SW480 (cell line): ENCODE measurements at regions not wholly inside any gene's neighbourhood (a gene's known extent, or its start where the extent isn't known, plus 50 kb on each side); places are given as distances from the start of the nearest gene placed in this dataset.
"Not testable (repeated sequence)": the region's sequence is repeated elsewhere in the genome, so short reads cannot be mapped to it uniquely, and the experiment has no call there.

ENCODE experiments used
- DNase-seq: peaks from one replicate; pipeline ENCODE4 v3.0.0-alpha.2; 2016; ENCODE audit warnings: low spot score

DNA sequence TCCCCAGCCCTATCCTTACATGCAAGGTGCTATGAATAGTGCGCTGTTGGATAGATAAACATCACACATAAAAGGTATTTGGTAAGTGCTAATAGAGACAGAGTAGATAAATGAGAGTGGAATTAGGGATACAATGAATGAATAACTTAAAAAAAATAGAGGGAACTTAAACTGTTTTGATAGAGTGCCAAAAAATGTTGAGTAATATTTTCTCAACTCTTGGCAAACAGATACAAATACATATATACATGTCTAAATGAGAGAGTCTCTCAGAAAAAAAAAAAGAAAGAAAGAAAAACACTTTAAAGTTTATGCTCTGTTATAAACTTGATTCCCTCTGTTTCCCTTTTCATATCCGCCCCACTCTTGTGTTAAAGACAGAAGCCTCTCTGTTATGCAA is 667.4 kb downstream of the ROBO2 start:
- no peak for DNase-seq

- DNase-seq, result no peak
Measured at GRCh38 chr3:77709155-77709554, 669.3 kb downstream of the ROBO2 start.

GRCh38 chr3:77718311-77718710 is 678.4 kb downstream of the ROBO2 start:
- DNase-seq, result no peak

DNA sequence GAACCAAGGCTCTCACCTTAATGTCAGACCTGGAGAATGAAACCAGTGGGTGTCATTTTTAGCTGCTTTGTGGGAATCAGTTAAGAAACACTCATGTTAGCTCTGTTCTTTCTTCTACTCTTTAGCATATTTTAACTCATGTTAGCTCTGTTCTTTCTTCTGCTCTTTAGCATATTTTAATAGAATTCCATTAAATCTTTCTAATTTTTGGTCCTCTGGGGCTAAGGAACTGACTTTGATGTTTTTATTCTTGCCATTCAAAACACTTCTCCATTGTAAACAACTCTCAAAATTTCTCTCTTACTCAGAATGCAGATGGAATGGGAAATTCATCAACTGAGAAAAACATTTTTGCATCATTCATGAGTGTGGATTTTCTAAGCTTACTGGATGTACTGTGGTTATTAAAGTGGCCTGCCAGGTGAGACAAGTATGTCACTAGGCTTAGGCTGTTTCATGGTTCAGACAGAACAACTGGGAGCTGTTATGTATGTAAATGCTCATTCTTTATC is 680.6 kb downstream of the ROBO2 start:
- no peak for DNase-seq

DNA sequence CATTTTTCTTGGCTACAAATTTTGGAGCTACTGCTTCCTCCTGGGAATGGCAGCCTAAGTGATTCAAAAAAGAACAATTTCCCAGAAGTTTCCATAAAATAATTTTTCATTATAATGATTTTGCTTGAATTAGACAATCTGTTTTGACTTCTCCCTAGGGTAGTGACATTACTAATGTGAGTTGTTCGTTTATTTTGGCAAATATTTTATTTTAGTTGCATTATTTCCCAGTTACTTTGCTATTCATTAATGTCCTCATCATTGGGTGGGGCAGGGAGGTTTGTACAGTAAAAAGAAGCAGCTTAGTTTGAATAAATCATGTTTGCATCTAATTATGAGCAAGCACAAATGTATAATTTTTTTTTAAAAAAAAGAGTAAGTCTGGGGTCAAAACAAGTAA is 686.6 kb downstream of the ROBO2 start:
- DNase-seq, result no peak

- no peak for DNase-seq
Measured at GRCh38 chr3:77746048-77746447, 706.1 kb downstream of the ROBO2 start.

DNA sequence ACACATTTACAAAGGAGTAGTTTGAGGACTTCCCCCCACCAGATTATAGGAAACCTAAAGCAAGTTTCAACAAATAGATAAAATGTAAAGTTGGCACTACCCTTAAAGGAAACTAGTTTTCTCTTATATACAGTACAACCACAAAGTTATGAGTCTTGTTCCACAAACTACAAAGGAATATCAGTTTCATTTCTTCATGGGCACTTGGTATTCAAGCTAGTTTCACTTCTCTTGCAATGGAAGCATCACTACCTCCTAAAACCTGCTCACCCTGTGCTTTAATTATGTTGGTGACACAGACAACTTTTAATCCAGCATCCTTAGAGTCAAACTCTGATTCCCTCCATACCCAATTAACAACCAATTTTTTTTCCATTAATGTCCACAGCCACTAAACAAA is 707.0 kb downstream of the ROBO2 start:
- no peak for DNase-seq

GRCh38 chr3:77756397-77756975 is 716.6 kb downstream of the ROBO2 start:
- not testable (repeated sequence) for DNase-seq

GRCh38 chr3:77772459-77772858 is 732.6 kb downstream of the ROBO2 start:
- DNase-seq, result no peak

- no peak for DNase-seq
Measured at GRCh38 chr3:77773084-77773483, 733.2 kb downstream of the ROBO2 start.

GRCh38 chr3:77780278-77780996 is 740.5 kb downstream of the ROBO2 start:
- no peak for DNase-seq

- no peak for DNase-seq
Measured at GRCh38 chr3:77786216-77786615, 746.3 kb downstream of the ROBO2 start.

- DNase-seq, result peak; percentile 58
Measured at GRCh38 chr3:77795013-77795412, 755.1 kb downstream of the ROBO2 start.

- no peak for DNase-seq
Measured at GRCh38 chr3:77799278-77799677, 759.4 kb downstream of the ROBO2 start.

DNA sequence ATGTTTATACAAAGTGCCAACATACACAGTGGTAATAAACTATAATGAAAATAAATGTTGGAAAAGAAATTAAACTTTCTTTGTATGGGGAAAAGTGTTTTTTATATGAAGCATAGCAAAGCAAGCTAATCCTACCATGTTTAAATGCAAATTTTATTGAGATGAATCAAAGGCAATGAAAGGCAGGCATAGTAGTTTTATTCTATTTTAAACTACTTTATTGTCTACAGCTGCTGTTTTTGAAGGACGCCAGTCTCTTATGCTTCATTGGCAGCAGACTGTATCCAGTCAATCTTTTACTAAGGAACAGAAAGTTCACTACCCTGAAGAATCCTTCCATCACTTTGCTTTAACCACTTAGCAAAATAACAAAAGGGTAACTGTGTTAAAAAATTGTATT is 761.0 kb downstream of the ROBO2 start:
- DNase-seq, result no peak

- no peak for DNase-seq
Measured at GRCh38 chr3:77807312-77807711, 767.4 kb downstream of the ROBO2 start.

GRCh38 chr3:77814845-77815244 is 774.9 kb downstream of the ROBO2 start:
- no peak for DNase-seq

DNA sequence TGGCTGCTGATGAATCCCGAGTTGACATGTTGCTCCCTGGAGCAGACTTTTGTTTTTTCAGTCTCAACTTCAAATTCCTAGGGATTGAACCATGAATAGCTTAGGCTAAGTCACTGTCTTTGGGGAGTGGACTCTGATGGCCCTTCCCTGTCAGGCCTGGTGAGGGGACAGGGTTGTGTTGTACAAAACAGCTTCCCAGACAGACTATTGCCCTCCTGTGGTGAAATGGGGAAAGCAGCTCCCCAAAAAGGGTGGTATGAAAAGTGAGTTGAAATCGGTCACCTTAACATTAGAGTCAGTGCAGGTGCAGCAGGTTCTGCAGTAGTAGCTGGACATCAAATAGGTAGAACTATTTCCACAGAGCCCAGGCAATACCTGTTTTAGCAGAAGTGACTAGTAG is 775.6 kb downstream of the ROBO2 start:
- peak; percentile 2 for DNase-seq

DNA sequence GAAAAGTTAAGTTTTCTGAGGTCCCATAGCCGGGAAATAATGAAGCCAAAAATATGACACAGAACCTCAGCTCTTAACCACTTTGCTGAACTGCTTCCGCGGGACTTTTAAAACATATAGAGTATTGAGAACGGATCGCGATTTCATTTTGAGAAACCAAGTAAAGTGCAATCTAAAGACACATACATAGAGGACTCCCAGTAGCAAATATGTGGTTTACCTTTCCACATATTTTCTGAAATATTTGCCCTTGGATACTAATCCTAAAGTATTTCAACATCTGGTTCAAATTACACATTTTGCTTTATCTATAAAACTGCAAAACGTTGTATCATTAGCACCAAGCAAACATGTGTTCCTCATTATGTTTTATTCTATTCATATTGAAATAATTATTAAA is 776.5 kb downstream of the ROBO2 start:
- no peak for DNase-seq

- peak; percentile 16 for DNase-seq
Measured at GRCh38 chr3:77825001-77825827, 785.3 kb downstream of the ROBO2 start.

- no peak for DNase-seq
Measured at GRCh38 chr3:77835921-77836320, 796.0 kb downstream of the ROBO2 start.

GRCh38 chr3:77837456-77838025 is 797.6 kb downstream of the ROBO2 start:
- DNase-seq, result no peak

- DNase-seq, result no peak
Measured at GRCh38 chr3:77859156-77859555, 819.3 kb downstream of the ROBO2 start.
